Trophoblast cell (in vitro differentiated cells and primary cell): ENCODE measurements at regions not wholly inside any gene's neighbourhood (a gene's known extent, or its start where the extent isn't known, plus 50 kb on each side); places are given as distances from the start of the nearest gene placed in this dataset.

Source experiments
- DNase-seq, 2 donors: peaks; one replicate each; pipeline ENCODE4 v3.0.0-alpha.2; 2016
- H2AFZ ChIP-seq: 2 replicates; pipeline ENCODE4 v1.6.1; 2013; ENCODE audit warnings: low read length, moderate library complexity, mild to moderate bottlenecking; ENCODE audit not compliant: insufficient read depth, poor library complexity
- H2AK5ac ChIP-seq: 2 replicates; pipeline ENCODE4 v1.6.1; 2013; ENCODE audit warnings: mild to moderate bottlenecking, low read length
- H2BK120ac ChIP-seq: 2 replicates; pipeline ENCODE4 v1.6.1; 2013; ENCODE audit warnings: low read length, mild to moderate bottlenecking, moderate library complexity; ENCODE audit not compliant: insufficient read depth, poor library complexity
- H2BK12ac ChIP-seq: 2 replicates; pipeline ENCODE4 v1.6.1; 2013; ENCODE audit warnings: mild to moderate bottlenecking, low read length, moderate library complexity
- H2BK5ac ChIP-seq: 2 replicates; pipeline ENCODE4 v1.6.1; 2013; ENCODE audit warnings: low read length, low read depth, moderate library complexity, mild to moderate bottlenecking; ENCODE audit not compliant: poor library complexity
- H3K14ac ChIP-seq: 2 replicates; pipeline ENCODE4 v1.6.1; 2013; ENCODE audit warnings: mild to moderate bottlenecking, low read length
- H3K18ac ChIP-seq: 2 replicates; pipeline ENCODE4 v1.6.1; 2013; ENCODE audit warnings: mild to moderate bottlenecking, low read length
- H3K23ac ChIP-seq: 2 replicates; pipeline ENCODE4 v1.6.1; 2013; ENCODE audit warnings: low read length
- H3K27ac ChIP-seq: 2 replicates; pipeline ENCODE4 v1.5.1; 2013; ENCODE audit warnings: low read depth, mild to moderate bottlenecking, inconsistent platforms, low read length, moderate library complexity
- H3K27me3 ChIP-seq: 2 replicates; pipeline ENCODE4 v1.6.1; 2013; ENCODE audit warnings: inconsistent platforms, mild to moderate bottlenecking, low read length, moderate library complexity; ENCODE audit not compliant: insufficient read depth
- H3K36me3 ChIP-seq, 2 experiments: 1 replicate in 1 of 2; 2 replicates in 1 of 2; pipeline ENCODE4 v1.6.1; 2013; ENCODE audit warnings: low read length in 2 of 2, mild to moderate bottlenecking in 2 of 2, moderate library complexity in 1 of 2; ENCODE audit not compliant: insufficient read depth in 2 of 2, control insufficient read depth in 1 of 2
- H3K4ac ChIP-seq: 2 replicates; pipeline ENCODE4 v1.6.1; 2013; ENCODE audit warnings: low read depth, mild to moderate bottlenecking, low read length, moderate library complexity
- H3K4me1 ChIP-seq, 2 experiments: 1 replicate in 1 of 2; 2 replicates in 1 of 2; pipeline ENCODE4 v1.6.1; 2013; ENCODE audit warnings: low read length in 2 of 2, mild to moderate bottlenecking in 2 of 2, moderate library complexity in 1 of 2; ENCODE audit not compliant: insufficient read depth in 2 of 2, control insufficient read depth in 1 of 2
- H3K4me2 ChIP-seq: 2 replicates; pipeline ENCODE4 v1.6.1; 2013; ENCODE audit warnings: inconsistent platforms, mild to moderate bottlenecking, low read length, moderate library complexity
- H3K4me3 ChIP-seq: 2 replicates; pipeline ENCODE4 v1.5.1; 2013; ENCODE audit warnings: mild to moderate bottlenecking, low read depth, low read length, inconsistent platforms
- H3K79me1 ChIP-seq: one replicate; pipeline ENCODE4 v1.6.1; 2013; ENCODE audit warnings: low read length
- H3K79me2 ChIP-seq: 2 replicates; pipeline ENCODE4 v1.6.1; 2013; ENCODE audit warnings: low read length, mild to moderate bottlenecking; ENCODE audit not compliant: control insufficient read depth, insufficient read depth, poor library complexity
- H3K9ac ChIP-seq: 2 replicates; pipeline ENCODE4 v1.6.1; 2013; ENCODE audit warnings: mild to moderate bottlenecking, low read length
- H3K9me3 ChIP-seq: 2 replicates; pipeline ENCODE4 v1.6.1; 2013; ENCODE audit warnings: low read depth, mild to moderate bottlenecking, control low read depth, inconsistent platforms, low read length; ENCODE audit not compliant: insufficient read depth
- H4K12ac ChIP-seq: 2 replicates; pipeline ENCODE4 v1.6.1; 2013; ENCODE audit warnings: low read depth, mild to moderate bottlenecking, low read length, moderate library complexity
- H4K8ac ChIP-seq: 2 replicates; pipeline ENCODE4 v1.6.1; 2013; ENCODE audit warnings: low read depth, mild to moderate bottlenecking, low read length, moderate library complexity
- H4K91ac ChIP-seq: one replicate; pipeline ENCODE4 v1.6.1; 2013; ENCODE audit warnings: low read depth, mild to moderate bottlenecking, low read length, moderate library complexity
- WGBS: extraction: QIAGEN DNeasy Blood & Tissue Kit; methylation state at CpG from one replicate; pipeline ENCODE4 v1.1.7; 2013; ENCODE audit warnings: missing lambda C conversion rate; ENCODE audit not compliant: insufficient read length, insufficient coverage; ENCODE audit errors: extremely low coverage; 5-methylcytosine and 5-hydroxymethylcytosine counted together

- Histone ChIP-seq H3K36me3 (no peaks in the 10 kb centered on the region), H3K27me3 (no peaks in the 10 kb centered on the region), H3K23ac (no peak overlapping the region), H4K91ac (no peak overlapping the region), H2AK5ac (no peak overlapping the region), H4K12ac (no peak overlapping the region), H3K79me1 (no peaks in the 10 kb centered on the region), H3K14ac (no peak overlapping the region), H3K9ac (no peak overlapping the region), H2AFZ (no peak overlapping the region), H2BK12ac (no peak overlapping the region), H3K4me3 (no peak overlapping the region), H3K79me2 (no peaks in the 10 kb centered on the region), H3K4ac (no peak overlapping the region), H3K4me2 (no peak overlapping the region), H3K27ac (no peak overlapping the region), H2BK120ac (no peak overlapping the region), H3K4me1 (no peaks in the 10 kb centered on the region), H3K18ac (no peak overlapping the region), H3K9me3 (peaks cover 3% of the 10 kb centered on the region), H4K8ac (no peak overlapping the region), H2BK5ac (no peak overlapping the region)
- no peak for DNase-seq
- WGBS = no CpG with 5 or more reads among the region's 5 CpGs
Measured at GRCh38 chr5:174182111-174182510, 136.6 kb downstream of the NSG2 start.

- Histone ChIP-seq H3K4ac (no peak overlapping the region), H3K23ac (no peak overlapping the region), H4K91ac (no peak overlapping the region), H3K14ac (no peak overlapping the region), H2BK120ac (no peak overlapping the region), H2BK5ac (no peak overlapping the region), H2AK5ac (no peak overlapping the region), H4K12ac (no peak overlapping the region), H3K27ac (no peak overlapping the region), H3K9me3 (peaks cover 3% of the 10 kb centered on the region), H2AFZ (no peak overlapping the region), H3K27me3 (no peaks in the 10 kb centered on the region), H3K4me2 (no peak overlapping the region), H3K79me2 (no peaks in the 10 kb centered on the region), H3K4me3 (no peak overlapping the region), H3K9ac (no peak overlapping the region), H3K36me3 (no peaks in the 10 kb centered on the region), H3K4me1 (no peaks in the 10 kb centered on the region), H3K18ac (no peak overlapping the region), H2BK12ac (no peak overlapping the region), H3K79me1 (no peaks in the 10 kb centered on the region), H4K8ac (no peak overlapping the region)
- no peak for DNase-seq
- no CpG with 5 or more reads among the region's 9 CpGs for WGBS
Measured at GRCh38 chr5:174183701-174184100, 138.2 kb downstream of the NSG2 start.

GRCh38 chr5:174185506-174185905, 140.0 kb downstream of the NSG2 start:
- no peaks in the 10 kb centered on the region for H3K79me1 ChIP-seq
- no peak overlapping the region for H3K9ac ChIP-seq
- no peaks in the 10 kb centered on the region for H3K4me1 ChIP-seq
- DNase-seq = no peak
- H3K4me2 ChIP-seq = no peak overlapping the region
- no peak overlapping the region for H2AFZ ChIP-seq
- no peaks in the 10 kb centered on the region for H3K79me2 ChIP-seq
- no peak overlapping the region for H4K8ac ChIP-seq
- H2BK12ac ChIP-seq = no peak overlapping the region
- no peak overlapping the region for H2BK5ac ChIP-seq
- no peak overlapping the region for H3K23ac ChIP-seq
- H3K36me3 ChIP-seq = no peaks in the 10 kb centered on the region
- H3K27me3 ChIP-seq = no peaks in the 10 kb centered on the region
- no peak overlapping the region for H3K18ac ChIP-seq
- H3K27ac ChIP-seq = no peak overlapping the region
- no CpG with 5 or more reads among the region's 3 CpGs for WGBS
- H3K4me3 ChIP-seq = no peak overlapping the region
- no peak overlapping the region for H2AK5ac ChIP-seq
- H4K91ac ChIP-seq = no peak overlapping the region
- no peak overlapping the region for H4K12ac ChIP-seq
- peaks cover 3% of the 10 kb centered on the region for H3K9me3 ChIP-seq
- no peak overlapping the region for H3K14ac ChIP-seq
- H3K4ac ChIP-seq = no peak overlapping the region
- no peak overlapping the region for H2BK120ac ChIP-seq

GRCh38 chr5:174186096-174186695, 140.7 kb downstream of the NSG2 start:
- no peak overlapping the region for H3K23ac ChIP-seq
- no peak for DNase-seq
- H2AK5ac ChIP-seq = no peak overlapping the region
- H2BK12ac ChIP-seq = no peak overlapping the region
- no peak overlapping the region for H4K91ac ChIP-seq
- no peak overlapping the region for H3K9ac ChIP-seq
- no peak overlapping the region for H3K27ac ChIP-seq
- H4K12ac ChIP-seq = no peak overlapping the region
- no peak overlapping the region for H3K4me3 ChIP-seq
- no peak overlapping the region for H2AFZ ChIP-seq
- H3K4me1 ChIP-seq = no peaks in the 10 kb centered on the region
- no peaks in the 10 kb centered on the region for H3K79me2 ChIP-seq
- H3K18ac ChIP-seq = no peak overlapping the region
- H2BK120ac ChIP-seq = no peak overlapping the region
- no peak overlapping the region for H3K4me2 ChIP-seq
- no peak overlapping the region for H2BK5ac ChIP-seq
- no peaks in the 10 kb centered on the region for H3K36me3 ChIP-seq
- H3K4ac ChIP-seq = no peak overlapping the region
- H3K27me3 ChIP-seq = no peaks in the 10 kb centered on the region
- H3K14ac ChIP-seq = no peak overlapping the region
- peaks cover 3% of the 10 kb centered on the region for H3K9me3 ChIP-seq
- no peak overlapping the region for H4K8ac ChIP-seq
- H3K79me1 ChIP-seq = no peaks in the 10 kb centered on the region
- no CpG with 5 or more reads among the region's 10 CpGs for whole genome bisulfite sequencing
